ENCODE measurements at regions not wholly inside any gene's neighbourhood (a gene's known extent, or its start where the extent isn't known, plus 50 kb on each side); places are given as distances from the start of the nearest gene placed in this dataset.
A peak's percentile ranks its signal among the peaks of the same experiment; 100 is the strongest.

DNA sequence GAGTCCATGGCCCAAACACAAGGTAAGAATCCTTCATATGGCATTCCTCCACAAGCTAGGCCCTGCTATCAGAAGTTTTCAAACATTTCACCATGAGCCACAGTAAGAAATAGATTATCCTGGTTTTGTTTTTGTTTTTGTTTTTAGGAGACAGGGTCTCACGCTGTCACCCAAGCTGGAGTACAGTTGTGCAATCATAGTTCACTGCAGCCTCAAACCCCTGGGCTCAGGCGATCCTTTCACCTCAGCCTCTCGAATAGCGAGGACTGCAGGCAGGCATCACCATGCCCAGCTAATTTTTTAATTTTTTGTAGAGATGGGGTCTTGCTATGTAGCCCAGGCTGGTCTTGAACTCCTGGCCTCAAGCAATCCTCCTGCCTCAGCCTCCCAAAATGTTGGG, 218.8 kb downstream of the TOMM20 start:
- no peak for TF ChIP-seq POLR2AphosphoS5 (IDR thresholded peaks at IDR 0.05)
- no peak for TF ChIP-seq POLR2A (IDR thresholded peaks at IDR 0.05)
- TF ChIP-seq, protein P1, sequence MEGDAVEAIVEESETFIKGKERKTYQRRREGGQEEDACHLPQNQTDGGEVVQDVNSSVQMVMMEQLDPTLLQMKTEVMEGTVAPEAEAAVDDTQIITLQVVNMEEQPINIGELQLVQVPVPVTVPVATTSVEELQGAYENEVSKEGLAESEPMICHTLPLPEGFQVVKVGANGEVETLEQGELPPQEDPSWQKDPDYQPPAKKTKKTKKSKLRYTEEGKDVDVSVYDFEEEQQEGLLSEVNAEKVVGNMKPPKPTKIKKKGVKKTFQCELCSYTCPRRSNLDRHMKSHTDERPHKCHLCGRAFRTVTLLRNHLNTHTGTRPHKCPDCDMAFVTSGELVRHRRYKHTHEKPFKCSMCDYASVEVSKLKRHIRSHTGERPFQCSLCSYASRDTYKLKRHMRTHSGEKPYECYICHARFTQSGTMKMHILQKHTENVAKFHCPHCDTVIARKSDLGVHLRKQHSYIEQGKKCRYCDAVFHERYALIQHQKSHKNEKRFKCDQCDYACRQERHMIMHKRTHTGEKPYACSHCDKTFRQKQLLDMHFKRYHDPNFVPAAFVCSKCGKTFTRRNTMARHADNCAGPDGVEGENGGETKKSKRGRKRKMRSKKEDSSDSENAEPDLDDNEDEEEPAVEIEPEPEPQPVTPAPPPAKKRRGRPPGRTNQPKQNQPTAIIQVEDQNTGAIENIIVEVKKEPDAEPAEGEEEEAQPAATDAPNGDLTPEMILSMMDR (IDR thresholded peaks at IDR 0.05): no peak
- no peaks in the 10 kb centered on the region for H3K36me3 ChIP-seq
- no peak overlapping the region for H3K4me3 ChIP-seq
- DNase-seq (ENCODE audit: low spot score in 2 of 2): no peak
- no peaks in the 10 kb centered on the region for H3K27me3 ChIP-seq
- intact Hi-C loops (cut with DNase I; ENCODE audit: low total_unique reads): loop anchor here (5.0 kb wide), 1 partner anchor 87 kb away; no protein-coding TSS in a partner anchor
- H3K4me1 ChIP-seq: no peaks in the 10 kb centered on the region
- H3K27ac ChIP-seq: no peak overlapping the region
- no peaks in the 10 kb centered on the region for H3K9me3 ChIP-seq

DNA sequence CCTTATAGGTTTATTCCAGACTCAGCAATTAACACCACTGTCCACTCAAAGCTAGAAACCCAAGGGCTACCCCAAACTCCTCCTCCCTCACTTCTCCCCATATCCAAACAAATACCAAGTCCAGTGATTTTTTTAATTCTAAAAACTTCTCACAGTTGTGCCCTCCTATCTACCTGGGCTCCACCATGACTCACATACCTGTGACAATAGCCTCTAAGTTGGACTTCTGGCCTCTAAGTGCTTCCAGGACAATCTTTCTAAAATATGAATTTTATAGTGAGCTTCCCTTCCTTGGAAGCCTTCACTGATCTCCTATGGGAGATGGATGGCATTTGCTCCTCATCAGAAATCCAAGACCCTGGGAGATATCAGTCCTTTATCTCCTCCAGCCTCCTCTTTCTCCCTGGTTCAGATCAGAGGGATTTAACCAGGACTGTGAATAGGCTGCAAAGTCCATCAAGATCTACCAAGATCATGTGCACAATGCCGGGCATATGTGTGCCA, 219.3 kb downstream of the TOMM20 start:
- TF ChIP-seq POLR2A (IDR thresholded peaks at IDR 0.05) (no peak), POLR2AphosphoS5 (IDR thresholded peaks at IDR 0.05) (no peak)
- TF ChIP-seq, protein P1 (IDR thresholded peaks at IDR 0.05): no peak
- no peaks in the 10 kb centered on the region for H3K36me3 ChIP-seq
- H3K4me3 ChIP-seq: no peak overlapping the region
- no peak overlapping the region for H3K27ac ChIP-seq
- DNase-seq (ENCODE audit: low spot score in 2 of 2): no peak
- intact Hi-C loops (cut with DNase I; ENCODE audit: low total_unique reads): no loop called here
- no peaks in the 10 kb centered on the region for H3K9me3 ChIP-seq
- no peaks in the 10 kb centered on the region for H3K27me3 ChIP-seq
- H3K4me1 ChIP-seq: no peaks in the 10 kb centered on the region

DNA sequence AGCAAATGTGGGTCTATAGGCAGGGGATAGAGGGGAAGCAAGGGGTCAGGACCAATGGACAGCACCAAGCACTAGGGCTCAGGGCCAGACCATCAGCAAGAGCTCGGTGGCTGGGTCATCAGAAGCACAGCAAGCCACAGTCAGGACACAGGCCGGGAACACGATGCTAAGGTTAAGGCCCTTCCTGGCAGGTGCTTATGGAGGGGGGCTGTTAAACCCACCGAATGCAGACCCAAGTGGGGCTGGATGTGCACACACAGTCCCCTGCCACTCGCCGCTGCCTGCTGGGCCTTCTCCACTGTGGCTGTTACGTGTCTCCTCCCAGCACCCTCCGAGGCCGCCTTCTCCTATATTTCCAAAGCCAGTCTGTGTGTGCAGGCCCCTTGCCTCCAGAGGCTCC, 220.1 kb downstream of the TOMM20 start:
- H3K27me3 ChIP-seq: no peaks in the 10 kb centered on the region
- no peaks in the 10 kb centered on the region for H3K9me3 ChIP-seq
- peak overlapping the region; percentile 51 to 68 for H3K27ac ChIP-seq
- TF ChIP-seq, protein P1 (IDR thresholded peaks at IDR 0.05): no peak
- TF ChIP-seq POLR2AphosphoS5 (IDR thresholded peaks at IDR 0.05) (no peak), POLR2A (IDR thresholded peaks at IDR 0.05) (no peak)
- DNase-seq (ENCODE audit: low spot score in 2 of 2): no peak
- no peaks in the 10 kb centered on the region for H3K36me3 ChIP-seq
- no peak overlapping the region for H3K4me3 ChIP-seq
- no peaks in the 10 kb centered on the region for H3K4me1 ChIP-seq
- intact Hi-C loops (cut with DNase I; ENCODE audit: low total_unique reads): no loop called here

DNA sequence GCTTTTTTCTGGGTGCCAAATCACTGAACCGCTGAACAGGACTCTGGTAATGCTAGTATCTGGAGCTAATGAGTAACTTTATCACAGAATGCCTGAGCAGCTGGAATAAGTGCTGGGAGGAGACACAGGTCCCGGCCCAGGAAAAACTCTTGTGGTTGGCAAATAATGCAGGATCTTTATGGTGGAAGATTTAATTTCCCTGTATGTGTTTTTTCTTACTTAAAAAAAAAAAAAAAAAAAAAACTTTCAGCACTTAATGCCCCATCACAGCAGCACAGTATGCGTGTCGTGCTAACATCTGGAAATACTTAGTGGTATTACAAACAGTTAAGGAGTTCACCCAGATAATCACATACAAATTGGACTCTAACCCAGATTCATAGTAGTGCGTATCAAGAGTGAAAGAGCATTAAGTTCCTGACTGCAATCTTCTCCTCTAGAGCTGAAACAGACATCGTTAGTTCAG, 220.7 kb downstream of the TOMM20 start:
- H3K36me3 ChIP-seq: no peaks in the 10 kb centered on the region
- H3K27me3 ChIP-seq: no peaks in the 10 kb centered on the region
- intact Hi-C loops (cut with DNase I; ENCODE audit: low total_unique reads): no loop called here
- H3K4me3 ChIP-seq: no peak overlapping the region
- H3K9me3 ChIP-seq: no peaks in the 10 kb centered on the region
- no peaks in the 10 kb centered on the region for H3K4me1 ChIP-seq
- H3K27ac ChIP-seq: peak overlapping the region; percentile 51 to 68
- TF ChIP-seq POLR2AphosphoS5 (IDR thresholded peaks at IDR 0.05) (no peak), POLR2A (IDR thresholded peaks at IDR 0.05) (no peak)
- TF ChIP-seq, protein P1 (IDR thresholded peaks at IDR 0.05): no peak
- no peak for DNase-seq (ENCODE audit: low spot score in 2 of 2)

DNA sequence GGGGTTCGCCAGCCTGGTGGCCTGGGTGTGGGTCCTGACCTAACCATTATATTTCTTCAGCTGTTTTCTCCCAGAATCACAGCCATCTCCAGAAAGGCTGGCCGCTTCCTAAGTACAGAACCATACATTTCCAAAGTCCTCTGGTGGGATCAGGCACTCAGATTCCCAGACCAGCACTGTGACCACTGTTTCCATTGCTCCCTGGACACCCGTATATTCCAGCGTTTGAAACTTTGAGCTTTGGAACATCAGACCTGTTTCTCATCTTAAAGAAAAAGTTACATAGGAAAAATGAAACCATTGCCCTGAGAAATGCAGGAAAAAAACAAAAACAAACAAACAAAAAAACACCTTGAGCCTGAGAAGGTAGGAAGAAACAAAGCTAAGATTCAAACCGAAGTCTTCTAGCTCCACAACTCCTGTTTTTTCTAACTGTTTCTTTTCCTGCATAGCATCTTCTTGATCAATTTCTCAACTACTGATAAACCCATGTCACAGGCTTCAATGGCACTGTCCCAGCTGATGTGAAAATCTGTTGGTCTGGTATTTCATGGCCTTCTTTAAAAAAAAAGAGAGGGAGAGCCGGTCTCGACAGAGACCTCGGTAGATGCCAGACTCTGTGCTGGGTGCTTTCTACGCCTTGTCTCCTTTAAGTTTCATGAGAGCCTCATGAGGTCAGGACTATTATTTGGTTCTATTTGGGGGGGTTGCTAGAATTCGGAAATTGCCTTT, 221.3 kb downstream of the TOMM20 start:
- Histone ChIP-seq H3K4me3 (no peak overlapping the region), H3K27ac (peak overlapping the region in 1 of 2 donors; percentile 23), H3K36me3 (no peaks in the 10 kb centered on the region), H3K9me3 (no peaks in the 10 kb centered on the region), H3K4me1 (no peaks in the 10 kb centered on the region), H3K27me3 (no peaks in the 10 kb centered on the region)
- TF ChIP-seq POLR2AphosphoS5 (IDR thresholded peaks at IDR 0.05) (no peak), POLR2A (IDR thresholded peaks at IDR 0.05) (no peak)
- TF ChIP-seq, protein P1 (IDR thresholded peaks at IDR 0.05): no peak
- DNase-seq (ENCODE audit: low spot score in 2 of 2): no peak
- intact Hi-C loops (cut with DNase I; ENCODE audit: low total_unique reads): no loop called here

Measured in breast epithelium (tissue), 4 donors.